ENCODE measurements at regions not wholly inside any gene's neighbourhood (a gene's known extent, or its start where the extent isn't known, plus 50 kb on each side); places are given as distances from the start of the nearest gene placed in this dataset.

DNA sequence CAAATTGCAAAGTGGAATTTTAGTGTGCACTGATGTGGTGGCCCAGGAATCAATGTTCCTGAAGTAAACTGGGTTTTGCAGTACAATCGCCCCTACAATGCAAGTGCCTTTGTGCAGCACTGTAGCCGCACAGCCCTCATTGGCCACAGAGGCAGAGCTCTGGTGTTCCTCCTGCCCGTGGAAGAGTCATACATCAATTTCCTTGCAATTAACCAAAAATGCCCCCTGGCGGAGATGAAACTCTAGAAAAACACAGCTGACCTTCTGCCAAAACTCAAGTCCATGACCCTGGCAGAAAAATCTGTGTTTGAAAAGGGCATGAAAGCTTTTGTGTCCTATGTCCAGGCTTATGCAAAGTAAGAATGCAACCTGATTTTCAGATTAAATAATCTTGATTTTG lies 117.9 kb upstream of the PRB2 start:
- DNase-seq (ENCODE audit: low spot score in 2 of 2): peak in 1 of 2 donors; percentile 39
- intact Hi-C loops (cut with DNase I; ENCODE audit: low total_unique reads): no loop called here
- TF ChIP-seq, protein P1, sequence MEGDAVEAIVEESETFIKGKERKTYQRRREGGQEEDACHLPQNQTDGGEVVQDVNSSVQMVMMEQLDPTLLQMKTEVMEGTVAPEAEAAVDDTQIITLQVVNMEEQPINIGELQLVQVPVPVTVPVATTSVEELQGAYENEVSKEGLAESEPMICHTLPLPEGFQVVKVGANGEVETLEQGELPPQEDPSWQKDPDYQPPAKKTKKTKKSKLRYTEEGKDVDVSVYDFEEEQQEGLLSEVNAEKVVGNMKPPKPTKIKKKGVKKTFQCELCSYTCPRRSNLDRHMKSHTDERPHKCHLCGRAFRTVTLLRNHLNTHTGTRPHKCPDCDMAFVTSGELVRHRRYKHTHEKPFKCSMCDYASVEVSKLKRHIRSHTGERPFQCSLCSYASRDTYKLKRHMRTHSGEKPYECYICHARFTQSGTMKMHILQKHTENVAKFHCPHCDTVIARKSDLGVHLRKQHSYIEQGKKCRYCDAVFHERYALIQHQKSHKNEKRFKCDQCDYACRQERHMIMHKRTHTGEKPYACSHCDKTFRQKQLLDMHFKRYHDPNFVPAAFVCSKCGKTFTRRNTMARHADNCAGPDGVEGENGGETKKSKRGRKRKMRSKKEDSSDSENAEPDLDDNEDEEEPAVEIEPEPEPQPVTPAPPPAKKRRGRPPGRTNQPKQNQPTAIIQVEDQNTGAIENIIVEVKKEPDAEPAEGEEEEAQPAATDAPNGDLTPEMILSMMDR (IDR thresholded peaks at IDR 0.05): no peak
- TF ChIP-seq POLR2A (IDR thresholded peaks at IDR 0.05): no peak
- 60 to 62% methylated on average over 4 of the region's 4 CpGs for WGBS, 2 donors
- H3K4me3 ChIP-seq (ENCODE audit: low read depth, poor library complexity, severe bottlenecking): no peak overlapping the region

DNA sequence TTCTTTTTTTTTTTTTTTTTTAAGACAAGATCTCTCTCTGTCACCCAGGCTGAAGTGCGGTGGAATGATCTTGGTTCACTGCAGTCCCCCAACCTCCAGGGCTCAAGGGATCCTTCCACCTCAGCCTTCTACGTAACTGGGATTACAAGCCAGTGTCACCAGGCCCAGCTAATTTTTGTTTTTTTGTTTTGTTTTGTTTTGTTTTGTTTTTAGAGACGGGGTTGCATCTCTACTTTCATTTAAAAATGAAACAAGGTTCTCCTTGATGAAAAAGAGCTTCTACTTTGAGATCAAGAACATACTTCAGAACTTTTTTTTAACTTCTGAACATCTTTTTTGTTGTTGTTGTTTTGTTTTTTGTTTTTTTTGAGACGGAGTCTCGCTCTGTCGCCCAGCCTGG lies 121.7 kb upstream of the PRB2 start:
- 87 to 89% methylated on average over 6 of the region's 6 CpGs for WGBS, 2 donors
- no peak for DNase-seq (ENCODE audit: low spot score in 2 of 2)
- H3K4me3 ChIP-seq (ENCODE audit: low read depth, poor library complexity, severe bottlenecking): no peak overlapping the region
- TF ChIP-seq, protein P1 (IDR thresholded peaks at IDR 0.05): no peak
- TF ChIP-seq POLR2A (IDR thresholded peaks at IDR 0.05): no peak
- intact Hi-C loops (cut with DNase I; ENCODE audit: low total_unique reads): no loop called here

DNA sequence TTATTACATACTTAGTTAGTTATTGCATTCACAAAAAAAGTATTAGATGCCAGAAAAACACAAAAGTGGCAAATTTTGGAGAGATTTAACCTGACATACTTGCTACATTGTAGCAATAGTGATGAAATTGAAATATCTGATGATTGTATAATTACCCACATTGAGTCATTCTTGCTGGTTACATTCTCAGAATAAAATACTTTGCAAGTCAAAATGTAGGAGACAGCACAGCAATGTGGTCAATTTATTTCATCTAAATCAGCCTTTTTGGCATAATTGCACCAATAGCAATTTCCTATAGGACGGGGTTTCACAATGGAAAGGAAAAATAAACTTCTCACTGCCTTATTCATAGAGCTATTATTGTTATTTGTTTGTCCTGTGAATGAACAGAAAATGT lies 125.0 kb upstream of the ETV6 start:
- H3K4me3 ChIP-seq (ENCODE audit: low read depth, poor library complexity, severe bottlenecking): no peak overlapping the region
- no peak for DNase-seq (ENCODE audit: low spot score in 2 of 2)
- TF ChIP-seq, protein P1 (IDR thresholded peaks at IDR 0.05): no peak
- TF ChIP-seq POLR2A (IDR thresholded peaks at IDR 0.05): no peak
- intact Hi-C loops (cut with DNase I; ENCODE audit: low total_unique reads): no loop called here
- WGBS, 2 donors: 61 to 76% methylated on average over 1 of the region's 1 CpG

DNA sequence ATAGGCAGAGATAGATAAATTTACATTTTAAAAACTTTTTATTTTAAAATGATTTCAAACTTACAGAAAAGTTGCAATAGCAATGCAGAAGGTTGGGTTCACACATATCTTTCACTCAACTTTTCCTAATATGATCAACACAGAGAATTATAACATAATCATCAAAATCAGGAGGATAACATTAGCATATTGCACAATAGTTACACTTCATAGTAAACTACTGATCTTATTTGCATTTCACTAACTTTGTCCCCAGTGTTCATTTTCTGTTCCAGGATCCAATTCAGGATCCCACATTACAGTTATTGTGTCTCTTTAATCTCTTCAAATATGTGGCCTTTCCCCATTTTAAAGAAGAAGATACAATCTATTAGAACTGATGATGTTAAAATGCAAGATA lies 115.4 kb upstream of the ETV6 start:
- no peak overlapping the region for H3K4me3 ChIP-seq (ENCODE audit: low read depth, poor library complexity, severe bottlenecking)
- no peak for DNase-seq (ENCODE audit: low spot score in 2 of 2)
- intact Hi-C loops (cut with DNase I; ENCODE audit: low total_unique reads): no loop called here
- TF ChIP-seq POLR2A (IDR thresholded peaks at IDR 0.05): no peak

DNA sequence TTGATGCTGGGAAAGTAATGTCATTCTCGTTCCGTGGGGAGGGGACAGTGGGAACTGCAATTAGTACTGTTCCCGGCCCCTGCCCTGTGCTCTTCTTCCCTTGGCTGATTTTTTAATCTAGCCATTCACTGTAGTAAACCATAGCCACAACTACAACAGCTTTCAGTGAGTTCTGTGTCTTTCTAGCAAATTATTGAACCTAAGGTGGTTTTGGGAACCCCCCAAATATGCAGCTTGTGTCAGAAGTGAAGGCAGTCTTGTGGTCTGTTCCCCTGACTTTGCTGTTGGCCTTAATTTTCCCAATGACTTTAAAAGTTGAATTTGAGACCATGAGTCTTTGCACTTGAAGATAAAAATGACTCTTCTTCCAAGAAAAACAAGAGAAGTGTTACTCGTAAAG lies 114.3 kb upstream of the ETV6 start:
- intact Hi-C loops (cut with DNase I; ENCODE audit: low total_unique reads): no loop called here
- TF ChIP-seq POLR2A (IDR thresholded peaks at IDR 0.05): no peak
- TF ChIP-seq, protein P1 (IDR thresholded peaks at IDR 0.05): no peak
- 93 to 95% methylated on average over 4 of the region's 4 CpGs for WGBS, 2 donors
- no peak overlapping the region for H3K4me3 ChIP-seq (ENCODE audit: low read depth, poor library complexity, severe bottlenecking)
- no peak for DNase-seq (ENCODE audit: low spot score in 2 of 2)

DNA sequence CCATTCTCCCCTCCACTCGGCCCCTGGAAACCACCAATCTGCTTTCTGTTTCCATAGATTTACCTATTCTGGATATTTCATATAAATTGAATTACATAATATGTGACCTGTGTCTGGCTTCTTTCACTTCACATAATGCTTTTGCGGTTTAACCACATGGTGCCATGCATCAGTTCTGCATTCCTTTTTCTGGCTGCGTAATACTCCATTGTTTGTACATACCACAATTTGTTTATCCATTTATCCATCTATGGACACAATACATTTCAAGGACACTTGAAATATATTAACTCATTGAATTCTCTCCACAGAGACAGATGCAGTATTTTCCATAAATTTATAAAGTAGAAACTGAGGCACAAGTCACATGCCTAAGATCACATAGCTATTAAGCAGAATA lies 110.3 kb upstream of the ETV6 start:
- intact Hi-C loops (cut with DNase I; ENCODE audit: low total_unique reads): no loop called here
- no peak overlapping the region for H3K4me3 ChIP-seq (ENCODE audit: low read depth, poor library complexity, severe bottlenecking)
- WGBS, 2 donors: 94 to 100% methylated on average over 3 of the region's 3 CpGs
- no peak for DNase-seq (ENCODE audit: low spot score in 2 of 2)
- TF ChIP-seq, protein P1 (IDR thresholded peaks at IDR 0.05): no peak
- TF ChIP-seq POLR2A (IDR thresholded peaks at IDR 0.05): no peak

Measured in lower leg skin (tissue), 4 donors.